HFFc6 (cell line): ENCODE measurements at regions not wholly inside any gene's neighbourhood (a gene's known extent, or its start where the extent isn't known, plus 50 kb on each side); places are given as distances from the start of the nearest gene placed in this dataset.

Experiments used
- DNase-seq: peaks from one replicate; pipeline ENCODE4 v3.0.0-alpha.2; 2018
- H3K27ac Mint-ChIP-seq: 2 replicates; pipeline ENCODE4 v1.8.0; 2020; ENCODE audit warnings: mild to moderate bottlenecking, mixed read lengths
- H3K27me3 Mint-ChIP-seq: 2 replicates; pipeline ENCODE4 v1.8.0; 2021; ENCODE audit warnings: mild to moderate bottlenecking, moderate library complexity, mixed read lengths; ENCODE audit not compliant: insufficient read depth
- H3K36me3 Mint-ChIP-seq: 2 replicates; pipeline ENCODE4 v1.8.0; 2021; ENCODE audit warnings: low read depth, mixed read lengths
- H3K4me1 Mint-ChIP-seq: 2 replicates; pipeline ENCODE4 v1.8.0; 2020; ENCODE audit warnings: low read depth, mixed read lengths
- H3K4me3 Mint-ChIP-seq: 2 replicates; pipeline ENCODE4 v1.8.0; 2020; ENCODE audit warnings: mild to moderate bottlenecking, moderate library complexity, mixed read lengths
- H3K9me3 Mint-ChIP-seq: 2 replicates; pipeline ENCODE4 v1.8.0; 2020; ENCODE audit warnings: mild to moderate bottlenecking, mixed read lengths
- CTCF ChIP-seq: fragments of 200-600 bp; sonication (generic); IDR thresholded peaks from 2 replicates; pipeline ENCODE4 v1.5.0; 2021; ENCODE audit warnings: antibody characterized with exemption, mild to moderate bottlenecking

GRCh38 chr13:73720216-73720840, 413.9 kb downstream of the KLF12 start:
- Mint-ChIP-seq H3K4me3 (no peak overlapping the region), H3K27me3 (no peaks in the 10 kb centered on the region), H3K9me3 (no peaks in the 10 kb centered on the region), H3K27ac (no peak overlapping the region; the same call in 1 of the 2 replicates), H3K4me1 (peaks cover 49% of the 10 kb centered on the region), H3K36me3 (peaks cover 7% of the 10 kb centered on the region; the same call in 1 of the 2 replicates)
- no peak for TF ChIP-seq CTCF
- no peak for DNase-seq

- peaks cover 59% of the 10 kb centered on the region for H3K4me1 Mint-ChIP-seq
- H3K27me3 Mint-ChIP-seq = peaks cover 6% of the 10 kb centered on the region; the same call in 1 of the 2 replicates
- peaks cover 17% of the 10 kb centered on the region for H3K36me3 Mint-ChIP-seq
- no peak for TF ChIP-seq CTCF
- no peak overlapping the region for H3K4me3 Mint-ChIP-seq
- H3K27ac Mint-ChIP-seq = no peak overlapping the region
- DNase-seq = no peak
- H3K9me3 Mint-ChIP-seq = no peaks in the 10 kb centered on the region
Observed at GRCh38 chr13:73718246-73718645, 416.0 kb downstream of the KLF12 start.

GRCh38 chr13:73717632-73718031, 416.6 kb downstream of the KLF12 start:
- Mint-ChIP-seq H3K27me3 (peaks cover 6% of the 10 kb centered on the region; the same call in 1 of the 2 replicates), H3K27ac (no peak overlapping the region), H3K9me3 (no peaks in the 10 kb centered on the region), H3K4me3 (no peak overlapping the region), H3K36me3 (peaks cover 17% of the 10 kb centered on the region), H3K4me1 (peaks cover 59% of the 10 kb centered on the region)
- peak; percentile 41 for DNase-seq
- TF ChIP-seq CTCF = no peak

- DNase-seq = no peak
- peaks cover 6% of the 10 kb centered on the region; the same call in 1 of the 2 replicates for H3K27me3 Mint-ChIP-seq
- H3K4me3 Mint-ChIP-seq = no peak overlapping the region
- no peak for TF ChIP-seq CTCF
- peaks cover 24% of the 10 kb centered on the region for H3K36me3 Mint-ChIP-seq
- no peaks in the 10 kb centered on the region for H3K9me3 Mint-ChIP-seq
- H3K4me1 Mint-ChIP-seq = peaks cover 45% of the 10 kb centered on the region
- H3K27ac Mint-ChIP-seq = no peak overlapping the region
Observed at GRCh38 chr13:73715911-73716510, 418.2 kb downstream of the KLF12 start.

GRCh38 chr13:73715114-73715910, 418.9 kb downstream of the KLF12 start:
- peaks cover 24% of the 10 kb centered on the region for H3K36me3 Mint-ChIP-seq

More at GRCh38 chr13:73715114-73715910, 418.9 kb downstream of the KLF12 start:
- Mint-ChIP-seq H3K27ac (no peak overlapping the region), H3K4me3 (no peak overlapping the region), H3K27me3 (peaks cover 6% of the 10 kb centered on the region; the same call in 1 of the 2 replicates), H3K9me3 (no peaks in the 10 kb centered on the region), H3K4me1 (peaks cover 38% of the 10 kb centered on the region)
- TF ChIP-seq CTCF = no peak
- no peak for DNase-seq
